RPMI7951 (cell line): ENCODE measurements at regions not wholly inside any gene's neighbourhood (a gene's known extent, or its start where the extent isn't known, plus 50 kb on each side); places are given as distances from the start of the nearest gene placed in this dataset.
"Not testable (repeated sequence)": the region's sequence is repeated elsewhere in the genome, so short reads cannot be mapped to it uniquely, and the experiment has no call there.

Experiments used
- DNase-seq: peaks from one replicate; pipeline ENCODE4 v3.0.0-alpha.2; 2012; ENCODE audit warnings: low read depth

DNA sequence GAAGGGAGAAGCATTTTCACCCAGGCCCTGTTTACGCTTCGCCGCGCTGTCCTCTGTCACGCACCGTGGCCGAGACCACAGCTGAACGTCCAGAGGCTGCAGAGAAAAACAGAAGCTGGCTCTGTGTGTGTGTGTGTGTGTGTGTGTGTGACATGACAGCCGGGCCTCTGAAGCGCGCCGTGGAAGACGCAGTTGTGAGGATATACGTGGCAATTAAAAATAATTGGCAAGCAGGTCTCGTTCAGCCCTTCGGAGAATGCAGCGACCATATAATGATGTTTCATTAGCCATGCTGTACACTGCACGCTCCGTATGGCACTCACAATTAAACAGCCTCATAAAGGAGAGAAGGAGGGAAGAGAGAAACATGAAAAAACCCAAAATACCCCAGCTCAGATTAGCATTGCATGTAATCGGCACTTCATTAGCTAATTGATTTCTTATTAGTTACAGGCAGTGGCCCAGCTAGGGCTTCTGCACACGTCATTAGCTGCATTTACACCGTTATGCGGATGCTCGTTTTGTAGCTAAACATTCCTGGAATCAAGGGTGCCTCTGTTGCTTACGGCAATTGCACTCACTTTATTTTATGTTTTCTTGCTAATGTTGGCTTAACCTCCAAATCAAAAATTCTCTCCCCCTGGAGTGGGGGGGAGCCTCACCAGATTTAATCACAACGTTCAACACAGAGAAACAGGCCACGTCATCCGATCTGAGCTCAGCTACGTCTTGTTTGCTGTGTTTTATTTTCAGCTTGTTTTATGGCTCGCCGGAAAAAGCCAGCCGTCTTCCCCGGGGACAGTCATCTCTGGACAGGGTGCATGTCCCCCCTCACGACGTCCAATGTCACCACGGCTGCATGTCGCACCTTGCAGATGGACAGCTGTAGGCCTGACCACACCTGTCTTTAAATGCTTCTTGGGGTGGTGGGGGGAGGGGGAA lies 74.6 kb upstream of the SHOX start:
- no peak for DNase-seq

DNA sequence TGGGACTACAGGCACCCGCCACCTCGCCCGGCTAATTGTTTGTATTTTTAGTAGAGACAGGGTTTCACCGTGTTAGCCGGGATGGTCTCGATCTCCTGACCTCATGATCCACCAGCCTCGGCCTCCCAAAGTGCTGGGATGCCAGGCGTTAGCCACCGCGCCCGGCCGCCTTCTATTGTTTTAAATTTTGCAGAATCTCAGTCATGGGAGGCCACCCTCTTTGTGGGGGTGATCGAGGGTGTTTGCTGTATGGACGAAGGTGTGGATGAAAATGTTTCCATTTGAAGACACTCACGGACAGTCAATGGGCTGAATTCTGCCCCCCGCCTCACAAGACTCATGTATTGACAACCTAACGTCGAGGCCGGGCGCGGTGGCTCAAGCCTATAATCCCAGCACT lies 73.0 kb upstream of the SHOX start:
- not testable (repeated sequence) for DNase-seq

DNA sequence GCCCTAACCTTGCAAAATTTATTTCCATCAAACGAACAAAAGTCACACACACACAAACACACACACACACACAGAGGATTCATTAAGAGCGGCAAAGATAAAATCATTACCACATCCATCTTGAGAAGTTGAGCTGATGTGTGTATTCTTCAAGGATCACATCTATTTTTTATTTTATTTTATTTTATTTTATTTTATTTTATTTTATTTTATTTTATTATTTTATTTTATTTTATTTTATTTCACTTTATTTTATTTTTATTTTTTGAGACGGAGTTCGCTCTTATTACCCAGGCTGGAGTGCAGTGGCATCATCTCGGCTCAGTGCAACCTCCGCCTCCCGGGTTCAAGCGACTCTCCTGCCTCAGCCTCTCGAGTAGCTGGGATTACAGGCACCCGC lies 71.3 kb upstream of the SHOX start:
- DNase-seq, result not testable (repeated sequence)

DNA sequence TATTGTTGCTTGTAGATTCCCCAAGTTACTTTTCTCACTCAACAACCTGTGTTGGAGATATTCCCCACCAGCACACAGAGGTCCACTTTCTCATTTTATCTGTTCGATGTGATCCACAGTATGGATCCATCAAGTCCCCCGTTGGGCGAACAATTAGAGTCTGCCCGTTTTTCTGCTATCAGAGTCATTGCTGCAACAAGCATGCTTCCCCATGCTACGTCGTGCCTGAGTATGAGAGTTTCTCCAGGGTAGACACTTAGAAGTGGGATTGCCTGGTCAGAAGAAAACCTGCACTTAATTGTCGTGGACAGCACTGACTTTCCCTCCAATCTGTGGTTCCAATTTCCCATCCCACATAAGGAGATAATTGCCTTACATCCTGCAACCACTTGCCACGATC lies 62.7 kb upstream of the SHOX start:
- no peak for DNase-seq

DNA sequence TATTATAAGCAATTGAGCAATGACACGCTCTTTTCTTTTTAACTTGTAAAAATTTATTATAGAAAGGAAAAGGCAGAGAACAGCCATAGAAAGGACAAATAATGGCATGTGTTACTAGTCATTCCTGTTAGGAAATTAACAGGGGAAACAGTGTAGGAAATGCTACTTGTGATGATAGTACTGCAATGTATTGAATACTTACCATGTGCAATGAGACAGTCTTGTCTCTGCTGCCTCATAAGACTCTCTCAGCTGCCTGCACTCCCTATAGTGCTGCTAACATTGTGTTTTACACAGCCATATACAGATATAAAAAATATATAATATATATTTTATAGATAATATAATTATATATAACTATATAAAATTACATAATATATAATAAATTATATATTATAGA lies 62.3 kb upstream of the SHOX start:
- no peak for DNase-seq

DNA sequence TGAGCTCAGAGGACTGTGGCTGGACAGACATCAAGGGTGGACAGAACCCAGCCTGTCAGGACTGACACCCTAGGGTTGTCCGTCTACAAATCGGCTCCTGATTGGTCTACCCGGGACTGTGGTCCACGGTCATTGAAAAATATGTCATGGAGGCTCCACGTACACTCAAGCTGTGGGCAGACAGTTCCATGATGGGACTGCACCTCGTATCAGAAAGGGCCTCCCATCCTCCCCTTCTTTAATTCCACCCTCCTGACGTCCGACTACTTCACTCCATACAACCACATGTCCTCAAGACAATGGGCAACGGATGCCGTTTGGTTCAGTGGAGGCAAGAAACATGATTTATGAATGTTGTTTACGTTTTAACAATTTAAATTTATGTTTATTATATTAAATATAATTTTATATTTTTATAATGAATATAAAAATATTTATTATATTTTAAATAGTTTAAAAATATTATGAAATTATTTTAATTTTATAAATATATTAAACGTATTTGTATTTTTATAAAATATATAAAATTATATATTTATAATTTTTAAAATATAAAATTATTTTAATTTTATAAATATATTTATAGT lies 58.0 kb upstream of the SHOX start:
- no peak for DNase-seq

DNA sequence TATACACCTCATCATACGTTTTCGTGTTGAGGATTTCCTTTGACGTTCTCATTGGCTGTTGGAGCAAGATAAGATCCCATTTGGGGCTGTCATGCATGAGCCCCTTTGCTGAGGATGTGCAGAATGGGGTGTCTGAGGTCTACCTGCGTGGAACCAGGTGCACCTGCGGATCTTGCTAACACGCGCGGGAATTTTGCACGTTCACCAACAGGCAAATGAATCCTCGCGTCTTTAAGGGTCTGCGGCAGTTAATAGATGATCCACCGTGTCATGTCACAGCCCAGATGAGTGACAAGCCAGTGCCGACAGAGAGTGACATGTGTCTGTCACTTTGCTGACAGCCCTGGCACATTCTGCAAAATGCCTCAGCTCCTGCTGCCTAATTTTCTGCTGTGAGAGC lies 56.3 kb upstream of the SHOX start:
- no peak for DNase-seq

DNA sequence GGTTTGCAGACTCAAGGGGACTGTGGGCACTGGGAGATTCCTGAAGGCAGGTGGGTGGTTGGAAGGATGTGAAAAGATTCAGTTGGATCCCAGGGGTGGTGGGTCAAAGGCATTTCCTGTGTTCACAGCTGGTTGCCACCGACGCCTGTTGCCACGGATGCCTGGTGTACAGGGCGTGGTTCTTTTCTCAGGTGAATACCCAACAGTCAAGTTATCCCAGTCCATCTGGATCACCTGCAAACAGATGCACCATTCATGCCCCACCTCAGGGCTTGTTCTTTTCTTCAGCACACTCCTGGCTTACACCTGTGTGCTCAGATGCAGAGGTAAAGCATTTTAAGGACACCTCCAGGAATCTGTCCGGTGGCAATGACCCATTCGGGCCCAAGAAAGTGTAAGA lies 55.8 kb upstream of the SHOX start:
- DNase-seq, result no peak

DNA sequence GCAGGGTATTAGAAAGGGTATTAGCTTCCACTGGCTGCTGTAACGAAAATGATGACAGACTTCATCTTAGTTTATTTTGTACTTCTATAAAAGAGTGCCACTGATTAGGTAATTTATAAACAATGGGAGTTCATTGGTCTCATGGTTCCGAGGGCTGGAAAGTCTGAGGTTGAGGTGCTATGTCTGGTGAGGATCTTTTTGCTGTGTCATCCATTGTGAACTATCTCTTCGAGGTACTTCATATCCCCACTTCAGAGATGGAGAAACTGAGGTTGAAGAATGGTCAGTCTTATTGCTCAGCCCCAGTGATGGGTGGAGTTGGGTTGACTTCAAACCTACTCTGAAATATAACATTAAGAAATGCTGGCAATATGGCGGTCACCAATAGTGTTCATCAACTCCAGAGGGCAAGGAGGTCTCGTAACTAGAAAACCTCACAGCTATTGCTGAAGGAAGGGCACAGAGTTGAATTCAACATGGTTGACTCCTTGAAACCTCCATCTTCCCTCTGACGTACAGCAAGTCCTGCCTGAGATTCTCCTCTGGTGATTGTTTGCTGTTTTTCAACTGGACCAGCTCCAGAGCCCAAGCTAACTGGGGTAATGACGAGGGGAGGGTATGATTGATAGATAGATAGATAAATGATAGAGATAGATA lies 53.6 kb upstream of the SHOX start:
- no peak for DNase-seq

DNA sequence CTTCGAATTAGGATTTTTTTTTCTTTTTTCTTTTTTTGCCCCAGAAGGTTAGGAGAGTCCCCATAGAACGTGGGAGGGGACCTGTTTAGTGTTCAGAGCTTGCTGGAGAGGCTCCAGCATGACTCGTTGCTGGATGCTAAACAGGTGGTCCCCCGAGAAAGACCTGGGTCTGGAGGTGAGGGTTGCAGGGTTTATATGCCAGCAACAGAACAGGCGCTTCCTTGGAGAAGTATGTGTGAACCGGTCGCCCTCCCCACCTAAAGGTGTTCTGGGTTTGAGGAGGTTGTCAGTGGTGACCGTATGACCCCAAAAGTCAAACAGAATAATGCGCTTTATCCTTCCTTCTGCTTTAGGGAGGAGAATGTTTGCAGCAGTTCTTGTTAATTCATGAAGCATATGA lies 52.1 kb upstream of the SHOX start:
- no peak for DNase-seq

DNA sequence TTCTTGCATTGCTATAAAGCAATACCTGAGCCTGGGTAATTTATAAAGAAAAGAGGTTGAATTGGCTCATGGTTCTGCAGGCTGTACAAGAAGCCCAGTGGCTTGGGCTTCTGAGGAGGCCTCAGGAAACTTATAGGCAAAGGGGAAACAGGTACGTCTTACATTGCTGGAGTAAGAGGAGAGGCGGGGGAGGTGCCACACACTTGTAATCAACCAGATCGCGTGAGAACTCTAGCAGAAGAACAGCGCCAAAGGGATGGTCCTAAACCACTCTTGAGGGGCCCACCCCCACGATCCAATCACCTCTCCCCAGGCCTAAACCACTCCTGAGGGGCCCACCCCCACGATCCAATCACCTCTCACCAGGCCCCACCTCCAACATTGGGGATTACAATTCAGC lies 50.6 kb upstream of the SHOX start:
- DNase-seq, result no peak
